ENCODE measurements at regions not wholly inside any gene's neighbourhood (a gene's known extent, or its start where the extent isn't known, plus 50 kb on each side); places are given as distances from the start of the nearest gene placed in this dataset.

DNA sequence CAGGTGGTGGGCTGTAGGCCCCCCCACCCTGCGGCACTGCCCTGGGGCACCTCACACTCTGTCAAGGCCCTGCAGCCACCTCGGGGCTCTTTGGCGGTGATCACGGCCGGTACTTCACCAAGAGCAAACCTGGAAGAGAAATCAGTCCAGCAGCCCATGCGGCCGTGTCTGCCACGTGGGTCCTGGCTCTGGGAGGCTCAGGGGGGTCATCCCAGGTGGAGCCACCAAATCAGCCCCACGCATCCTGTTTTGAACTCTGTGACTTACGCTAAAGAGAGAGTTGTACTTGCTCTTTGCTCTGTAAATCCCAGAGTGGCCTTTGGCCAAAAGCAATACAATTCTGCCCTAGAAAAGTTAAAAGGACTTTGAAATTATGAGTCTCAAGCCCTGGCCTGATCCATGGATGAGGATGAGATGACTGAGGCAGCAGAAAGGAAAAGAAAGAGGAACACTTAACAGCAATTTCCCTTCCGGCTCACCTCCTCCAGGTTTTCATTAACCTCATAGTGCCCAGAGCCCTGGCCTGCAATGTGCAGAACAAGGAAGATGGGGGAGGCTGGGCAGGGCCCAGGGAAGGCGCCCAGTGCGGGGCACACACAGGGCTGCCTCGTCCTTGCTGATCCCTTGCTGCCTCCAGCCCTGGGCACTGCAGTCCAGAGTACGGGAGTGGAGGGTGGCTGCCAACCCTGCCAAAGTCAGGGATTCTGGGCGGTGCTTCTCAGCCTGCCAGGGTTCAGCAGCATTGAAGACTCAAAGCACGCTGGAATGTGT, 337.0 kb downstream of the MATN1 start:
- no peak for DNase-seq (ENCODE audit: low read depth)
- in situ Hi-C loops (cut with HindIII; ENCODE audit: low sequenced_read_pairs): no loop called here
- no peak overlapping the region for H3K4me3 ChIP-seq (ENCODE audit: low read depth, low read length)
- TF ChIP-seq, protein P1, sequence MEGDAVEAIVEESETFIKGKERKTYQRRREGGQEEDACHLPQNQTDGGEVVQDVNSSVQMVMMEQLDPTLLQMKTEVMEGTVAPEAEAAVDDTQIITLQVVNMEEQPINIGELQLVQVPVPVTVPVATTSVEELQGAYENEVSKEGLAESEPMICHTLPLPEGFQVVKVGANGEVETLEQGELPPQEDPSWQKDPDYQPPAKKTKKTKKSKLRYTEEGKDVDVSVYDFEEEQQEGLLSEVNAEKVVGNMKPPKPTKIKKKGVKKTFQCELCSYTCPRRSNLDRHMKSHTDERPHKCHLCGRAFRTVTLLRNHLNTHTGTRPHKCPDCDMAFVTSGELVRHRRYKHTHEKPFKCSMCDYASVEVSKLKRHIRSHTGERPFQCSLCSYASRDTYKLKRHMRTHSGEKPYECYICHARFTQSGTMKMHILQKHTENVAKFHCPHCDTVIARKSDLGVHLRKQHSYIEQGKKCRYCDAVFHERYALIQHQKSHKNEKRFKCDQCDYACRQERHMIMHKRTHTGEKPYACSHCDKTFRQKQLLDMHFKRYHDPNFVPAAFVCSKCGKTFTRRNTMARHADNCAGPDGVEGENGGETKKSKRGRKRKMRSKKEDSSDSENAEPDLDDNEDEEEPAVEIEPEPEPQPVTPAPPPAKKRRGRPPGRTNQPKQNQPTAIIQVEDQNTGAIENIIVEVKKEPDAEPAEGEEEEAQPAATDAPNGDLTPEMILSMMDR (IDR thresholded peaks at IDR 0.05; ENCODE audit: low read depth, low read length, missing control alignments): no peak

DNA sequence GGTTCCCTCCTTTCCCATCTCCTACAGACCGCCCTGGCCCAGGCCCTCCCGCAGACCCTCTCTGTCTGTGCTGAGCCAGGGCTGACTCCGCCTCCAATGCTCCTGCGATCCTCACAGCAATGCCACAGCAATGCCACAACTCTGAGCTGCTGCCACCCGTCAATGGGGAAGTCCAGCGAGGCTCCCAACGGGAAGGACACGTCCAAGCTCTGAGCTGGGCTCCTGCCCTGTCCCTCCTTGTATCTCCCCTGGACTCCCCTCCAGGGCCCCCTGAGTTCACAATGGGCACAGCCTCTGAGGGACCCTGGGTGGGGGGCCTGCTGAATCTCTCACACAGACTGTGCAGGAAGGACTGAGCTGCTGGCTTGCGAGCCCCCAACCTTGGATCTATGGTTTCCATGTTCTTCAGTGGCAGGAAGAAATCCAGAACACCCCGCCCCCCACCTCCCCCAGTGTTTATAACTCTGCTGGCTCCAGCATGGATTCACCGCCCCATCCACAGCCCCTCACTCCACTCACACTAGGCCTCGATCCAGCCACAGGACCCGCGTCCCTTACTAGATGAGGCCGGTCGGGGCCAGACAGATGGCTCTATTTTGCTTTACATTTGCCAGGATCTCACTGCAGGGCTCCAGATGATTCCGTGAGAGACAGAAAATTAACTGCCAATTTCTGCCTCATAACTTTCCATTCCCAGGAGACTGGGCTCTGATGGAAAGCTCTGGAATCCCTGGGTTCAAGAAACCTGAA, 338.0 kb downstream of the MATN1 start:
- TF ChIP-seq, protein P1 (IDR thresholded peaks at IDR 0.05; ENCODE audit: low read depth, low read length, missing control alignments): no peak
- no peak overlapping the region for H3K4me3 ChIP-seq (ENCODE audit: low read depth, low read length)
- in situ Hi-C loops (cut with HindIII; ENCODE audit: low sequenced_read_pairs): no loop called here
- no peak for DNase-seq (ENCODE audit: low read depth)

DNA sequence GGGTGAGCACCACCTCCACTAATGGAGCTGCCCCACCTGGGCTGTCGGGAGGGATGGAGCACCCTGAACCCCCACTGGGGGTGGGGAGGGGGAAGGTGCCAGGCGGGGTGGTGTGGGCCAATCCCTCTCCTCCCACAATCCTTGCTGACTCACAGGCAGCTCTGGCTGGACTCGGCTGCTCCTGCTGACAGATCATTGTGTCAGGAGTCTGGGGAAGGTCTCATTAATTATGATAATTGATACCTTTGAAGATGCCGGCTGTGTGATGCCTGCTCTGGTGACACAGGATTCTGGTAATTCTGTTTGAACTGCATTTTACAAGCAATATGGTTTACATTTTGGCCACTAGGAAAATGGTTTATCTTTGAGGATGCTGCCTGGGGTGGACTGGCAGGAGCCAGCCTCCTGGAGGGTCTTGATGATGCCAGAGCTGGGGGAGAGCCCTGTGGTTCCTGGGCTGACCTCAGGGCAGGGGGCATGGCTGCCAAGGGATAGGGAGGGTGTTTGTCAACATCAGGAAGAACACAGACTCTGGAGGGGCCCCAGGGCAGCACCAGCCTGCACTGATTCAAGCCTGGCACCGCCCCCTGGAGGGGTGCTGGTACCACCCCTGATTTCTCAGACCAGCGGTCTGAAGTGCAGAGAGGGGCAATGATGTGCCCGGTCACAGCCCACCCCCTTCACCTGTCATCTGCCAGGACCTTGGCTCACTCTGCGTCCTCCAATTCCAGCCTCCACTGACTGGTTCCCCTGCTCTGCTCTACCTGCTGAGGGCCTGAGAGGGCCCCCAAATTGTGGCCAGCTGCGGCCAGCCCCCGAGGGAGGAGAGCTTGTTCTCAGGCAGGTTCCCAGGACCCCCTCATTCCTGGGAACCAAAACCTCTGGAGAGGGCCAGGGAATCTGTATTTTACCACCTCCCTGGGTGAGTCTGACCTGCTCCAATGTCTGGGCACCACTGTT, 338.8 kb downstream of the MATN1 start:
- TF ChIP-seq, protein P1 (IDR thresholded peaks at IDR 0.05; ENCODE audit: low read depth, low read length, missing control alignments): no peak
- H3K4me3 ChIP-seq (ENCODE audit: low read depth, low read length): no peak overlapping the region
- in situ Hi-C loops (cut with HindIII; ENCODE audit: low sequenced_read_pairs): no loop called here
- DNase-seq (ENCODE audit: low read depth): no peak

DNA sequence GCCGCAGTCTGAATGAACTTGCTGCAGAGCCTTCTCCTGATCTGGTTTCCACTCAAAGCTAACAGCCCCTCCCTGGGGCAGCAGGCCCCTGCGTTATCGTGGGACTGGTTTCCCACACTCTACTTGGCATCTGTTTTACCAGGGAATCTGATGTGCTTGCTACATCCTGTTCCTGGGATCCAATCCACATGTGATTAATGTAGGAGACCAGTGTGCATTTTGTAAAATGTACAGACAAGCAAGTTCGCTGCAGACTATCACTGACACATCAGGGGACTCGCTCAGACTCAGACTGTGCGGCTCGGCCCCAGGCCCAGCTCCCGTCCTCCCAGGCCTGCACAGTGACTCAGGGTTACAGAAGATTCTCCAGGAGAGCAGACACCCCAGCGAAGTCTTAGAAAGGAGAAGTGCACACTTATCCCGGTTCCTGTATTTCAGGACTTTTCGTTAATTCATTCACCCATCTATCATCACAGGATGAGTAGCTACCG, 340.1 kb downstream of the MATN1 start:
- TF ChIP-seq, protein P1 (IDR thresholded peaks at IDR 0.05; ENCODE audit: low read depth, low read length, missing control alignments): no peak
- DNase-seq (ENCODE audit: low read depth): no peak
- in situ Hi-C loops (cut with HindIII; ENCODE audit: low sequenced_read_pairs): no loop called here

DNA sequence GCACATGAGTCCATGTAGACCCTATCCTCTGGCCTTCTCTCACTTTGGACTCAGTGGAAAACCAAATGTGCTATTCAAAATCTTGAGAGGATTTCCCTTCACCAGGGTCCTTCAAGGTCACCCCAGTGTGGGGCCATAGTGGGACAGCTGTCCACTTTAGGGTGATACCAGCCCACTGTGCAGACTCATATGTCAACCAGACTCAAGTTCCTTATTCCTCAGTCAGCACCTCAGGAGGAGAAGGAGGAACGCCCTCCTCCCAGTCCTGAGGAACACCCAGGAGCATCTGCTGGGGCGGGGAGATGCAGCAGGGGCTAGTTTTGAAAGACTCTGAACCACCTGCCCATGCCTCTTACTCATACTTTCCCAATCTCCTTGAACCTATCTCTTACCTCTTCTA, 340.9 kb downstream of the MATN1 start:
- in situ Hi-C loops (cut with HindIII; ENCODE audit: low sequenced_read_pairs): no loop called here

More for the DNA sequence above, 340.1 kb downstream of the MATN1 start:
- no peak overlapping the region for H3K4me3 ChIP-seq (ENCODE audit: low read depth, low read length)

More for the DNA sequence above, 340.9 kb downstream of the MATN1 start:
- no peak overlapping the region for H3K4me3 ChIP-seq (ENCODE audit: low read depth, low read length)
- TF ChIP-seq, protein P1 (IDR thresholded peaks at IDR 0.05; ENCODE audit: low read depth, low read length, missing control alignments): no peak
- no peak for DNase-seq (ENCODE audit: low read depth)
